Stimulated activated naive CD8-positive, alpha-beta T cell treated with anti-CD3 and anti-CD28 coated beads, Interleukin-15, amount 100 ng/mL, for 72 hours (primary cell): ENCODE measurements at regions not wholly inside any gene's neighbourhood (a gene's known extent, or its start where the extent isn't known, plus 50 kb on each side); places are given as distances from the start of the nearest gene placed in this dataset.

Experiments used
- ATAC-seq: fragments of 150-1000 bp; cut with Tn5 transposase; 2 replicates; pipeline ENCODE4 v1.10.0; 2021; ENCODE audit warnings: mild to moderate bottlenecking, moderate library complexity
- DNase-seq, 2 donors: peaks; one replicate each; pipeline ENCODE4 v3.0.0; 2021 to 2022
- H3K27ac Mint-ChIP-seq, 2 donors: one replicate each; pipeline ENCODE4 v1.8.0; 2022; ENCODE audit warnings: mild to moderate bottlenecking in 2 of 2, mixed read lengths in 2 of 2, moderate library complexity in 2 of 2
- H3K27me3 Mint-ChIP-seq: one replicate; pipeline ENCODE4 v1.8.0; 2022; ENCODE audit warnings: mixed read lengths
- H3K4me1 Mint-ChIP-seq: one replicate; pipeline ENCODE4 v1.8.0; 2022; ENCODE audit warnings: mild to moderate bottlenecking, mixed read lengths
- H3K4me3 Mint-ChIP-seq, 2 donors: one replicate each; pipeline ENCODE4 v1.8.0; 2022; ENCODE audit warnings: mild to moderate bottlenecking in 2 of 2, mixed read lengths in 2 of 2, moderate library complexity in 1 of 2
- H3K9me3 Mint-ChIP-seq, 2 donors: one replicate each; pipeline ENCODE4 v1.8.0; 2022; ENCODE audit warnings: mixed read lengths in 2 of 2

GRCh38 chr11:24086921-24087320, 409.9 kb upstream of the LUZP2 start:
- no peaks in the 10 kb centered on the region for H3K27me3 Mint-ChIP-seq
- no peak overlapping the region for H3K4me3 Mint-ChIP-seq
- H3K9me3 Mint-ChIP-seq, result peaks cover 7% of the 10 kb centered on the region in 2 donors

GRCh38 chr11:24091594-24091993, 405.3 kb upstream of the LUZP2 start:
- Mint-ChIP-seq H3K27ac (no peak overlapping the region), H3K4me1 (no peaks in the 10 kb centered on the region), H3K9me3 (no peaks in the 10 kb centered on the region), H3K27me3 (no peaks in the 10 kb centered on the region), H3K4me3 (no peak overlapping the region)
- no peak for ATAC-seq
- no peak for DNase-seq

More at GRCh38 chr11:24086921-24087320, 409.9 kb upstream of the LUZP2 start:
- ATAC-seq (no peak), DNase-seq (no peak)
- no peaks in the 10 kb centered on the region for H3K4me1 Mint-ChIP-seq
- no peak overlapping the region for H3K27ac Mint-ChIP-seq

- ATAC-seq (no peak), DNase-seq (no peak)
- H3K27ac Mint-ChIP-seq, result no peak overlapping the region
- no peaks in the 10 kb centered on the region for H3K4me1 Mint-ChIP-seq
- H3K4me3 Mint-ChIP-seq, result no peak overlapping the region
- H3K27me3 Mint-ChIP-seq, result no peaks in the 10 kb centered on the region
- no peaks in the 10 kb centered on the region for H3K9me3 Mint-ChIP-seq
Measured at GRCh38 chr11:24093375-24093774, 403.5 kb upstream of the LUZP2 start.

- Mint-ChIP-seq H3K27ac (no peak overlapping the region), H3K9me3 (peaks cover 10 to 27% of the 10 kb centered on the region in 2 donors), H3K4me3 (no peak overlapping the region), H3K4me1 (no peaks in the 10 kb centered on the region), H3K27me3 (no peaks in the 10 kb centered on the region)
- DNase-seq, result no peak
- no peak for ATAC-seq
Measured at GRCh38 chr11:24108609-24109008, 388.2 kb upstream of the LUZP2 start.

GRCh38 chr11:24122291-24122690, 374.6 kb upstream of the LUZP2 start:
- DNase-seq (no peak), ATAC-seq (no peak)
- H3K4me3 Mint-ChIP-seq, result no peak overlapping the region
- H3K4me1 Mint-ChIP-seq, result no peaks in the 10 kb centered on the region
- peaks cover 0 to 4% of the 10 kb centered on the region in 2 donors for H3K9me3 Mint-ChIP-seq
- no peak overlapping the region for H3K27ac Mint-ChIP-seq
- no peaks in the 10 kb centered on the region for H3K27me3 Mint-ChIP-seq

GRCh38 chr11:24124876-24125275, 372.0 kb upstream of the LUZP2 start:
- Mint-ChIP-seq H3K27ac (no peak overlapping the region), H3K9me3 (peaks cover 5 to 10% of the 10 kb centered on the region in 2 donors), H3K4me3 (no peak overlapping the region), H3K27me3 (no peaks in the 10 kb centered on the region), H3K4me1 (no peaks in the 10 kb centered on the region)
- ATAC-seq, result no peak
- no peak for DNase-seq

- DNase-seq (no peak), ATAC-seq (no peak)
- H3K9me3 Mint-ChIP-seq, result peaks cover 6 to 10% of the 10 kb centered on the region in 2 donors
- no peak overlapping the region for H3K4me3 Mint-ChIP-seq
- H3K27me3 Mint-ChIP-seq, result no peaks in the 10 kb centered on the region
- no peak overlapping the region for H3K27ac Mint-ChIP-seq
- no peaks in the 10 kb centered on the region for H3K4me1 Mint-ChIP-seq
Measured at GRCh38 chr11:24131698-24132097, 365.2 kb upstream of the LUZP2 start.

GRCh38 chr11:24132471-24132870, 364.4 kb upstream of the LUZP2 start:
- H3K27me3 Mint-ChIP-seq, result no peaks in the 10 kb centered on the region
- no peak for DNase-seq
- H3K9me3 Mint-ChIP-seq, result peaks cover 6 to 10% of the 10 kb centered on the region in 2 donors
- H3K27ac Mint-ChIP-seq, result no peak overlapping the region
- ATAC-seq, result no peak
- H3K4me1 Mint-ChIP-seq, result no peaks in the 10 kb centered on the region
- no peak overlapping the region for H3K4me3 Mint-ChIP-seq

- Mint-ChIP-seq H3K4me1 (no peaks in the 10 kb centered on the region), H3K27ac (no peak overlapping the region), H3K4me3 (no peak overlapping the region), H3K27me3 (no peaks in the 10 kb centered on the region), H3K9me3 (peaks cover 0 to 4% of the 10 kb centered on the region in 2 donors)
- ATAC-seq (no peak), DNase-seq (no peak)
Measured at GRCh38 chr11:24134879-24135589, 361.8 kb upstream of the LUZP2 start.

GRCh38 chr11:24142062-24142461, 354.8 kb upstream of the LUZP2 start:
- Mint-ChIP-seq H3K4me1 (no peaks in the 10 kb centered on the region), H3K4me3 (no peak overlapping the region), H3K27ac (no peak overlapping the region), H3K9me3 (peaks cover 0 to 4% of the 10 kb centered on the region in 2 donors), H3K27me3 (no peaks in the 10 kb centered on the region)
- no peak for DNase-seq
- no peak for ATAC-seq

GRCh38 chr11:24145411-24145810, 351.4 kb upstream of the LUZP2 start:
- H3K9me3 Mint-ChIP-seq, result peaks cover 0 to 12% of the 10 kb centered on the region in 2 donors
- no peaks in the 10 kb centered on the region for H3K27me3 Mint-ChIP-seq
- H3K4me1 Mint-ChIP-seq, result no peaks in the 10 kb centered on the region
- no peak for ATAC-seq
- DNase-seq, result no peak
- no peak overlapping the region for H3K27ac Mint-ChIP-seq
- H3K4me3 Mint-ChIP-seq, result no peak overlapping the region

GRCh38 chr11:24153337-24153736, 343.5 kb upstream of the LUZP2 start:
- H3K4me1 Mint-ChIP-seq, result no peaks in the 10 kb centered on the region
- no peak for ATAC-seq
- no peak overlapping the region for H3K27ac Mint-ChIP-seq
- no peak overlapping the region for H3K4me3 Mint-ChIP-seq
- no peaks in the 10 kb centered on the region for H3K27me3 Mint-ChIP-seq
- H3K9me3 Mint-ChIP-seq, result peaks cover 7 to 21% of the 10 kb centered on the region in 2 donors
- DNase-seq, result no peak

GRCh38 chr11:24155792-24156191, 341.1 kb upstream of the LUZP2 start:
- no peaks in the 10 kb centered on the region for H3K4me1 Mint-ChIP-seq
- ATAC-seq, result no peak

GRCh38 chr11:24157316-24157715, 339.5 kb upstream of the LUZP2 start:
- ATAC-seq (no peak), DNase-seq (no peak)
- Mint-ChIP-seq H3K4me1 (no peaks in the 10 kb centered on the region), H3K27ac (no peak overlapping the region), H3K9me3 (peaks cover 7 to 21% of the 10 kb centered on the region in 2 donors), H3K27me3 (no peaks in the 10 kb centered on the region), H3K4me3 (no peak overlapping the region)

More at GRCh38 chr11:24155792-24156191, 341.1 kb upstream of the LUZP2 start:
- DNase-seq, result no peak
- Mint-ChIP-seq H3K27me3 (no peaks in the 10 kb centered on the region), H3K4me3 (no peak overlapping the region), H3K27ac (no peak overlapping the region), H3K9me3 (peaks cover 7 to 21% of the 10 kb centered on the region in 2 donors)

- Mint-ChIP-seq H3K9me3 (peaks cover 7 to 19% of the 10 kb centered on the region in 2 donors), H3K27me3 (no peaks in the 10 kb centered on the region), H3K27ac (no peak overlapping the region), H3K4me1 (no peaks in the 10 kb centered on the region), H3K4me3 (no peak overlapping the region)
- no peak for ATAC-seq
- no peak for DNase-seq
Measured at GRCh38 chr11:24161587-24161986, 335.3 kb upstream of the LUZP2 start.

GRCh38 chr11:24163146-24163545, 333.7 kb upstream of the LUZP2 start:
- H3K27ac Mint-ChIP-seq, result no peak overlapping the region
- ATAC-seq (no peak), DNase-seq (no peak)
- H3K9me3 Mint-ChIP-seq, result peaks cover 5 to 7% of the 10 kb centered on the region in 2 donors
- no peaks in the 10 kb centered on the region for H3K4me1 Mint-ChIP-seq
- no peaks in the 10 kb centered on the region for H3K27me3 Mint-ChIP-seq
- H3K4me3 Mint-ChIP-seq, result no peak overlapping the region

- no peaks in the 10 kb centered on the region for H3K4me1 Mint-ChIP-seq
- no peaks in the 10 kb centered on the region for H3K27me3 Mint-ChIP-seq
- H3K27ac Mint-ChIP-seq, result no peak overlapping the region
Measured at GRCh38 chr11:24163841-24164240, 333.0 kb upstream of the LUZP2 start.

More at GRCh38 chr11:24163841-24164240, 333.0 kb upstream of the LUZP2 start:
- no peak for DNase-seq
- no peak for ATAC-seq
- no peak overlapping the region for H3K4me3 Mint-ChIP-seq
- peaks cover 4 to 7% of the 10 kb centered on the region in 2 donors for H3K9me3 Mint-ChIP-seq
